GM23338 (cell line): ENCODE measurements at regions not wholly inside any gene's neighbourhood (a gene's known extent, or its start where the extent isn't known, plus 50 kb on each side); places are given as distances from the start of the nearest gene placed in this dataset.

Experiments
- ATAC-seq: fragments of 200-7000 bp; cut with Tn5 transposase; 3 replicates; pipeline ENCODE4 v1.9.1; 2020
- DNase-seq: peaks from one replicate; pipeline ENCODE4 v3.0.0-alpha.2; 2015; ENCODE audit warnings: low spot score
- H2AFZ ChIP-seq: fragments of 200-600 bp; sonication (generic); 2 replicates; pipeline ENCODE4 v1.8.0; 2016; ENCODE audit warnings: antibody characterized with exemption, mild to moderate bottlenecking, moderate library complexity
- H3F3A ChIP-seq: fragments of 200-600 bp; sonication (generic); replicated peaks from 2 replicates; pipeline ENCODE4 v1.8.0; 2017; ENCODE audit warnings: antibody characterized with exemption, mixed run types, low read depth
- H3K27ac ChIP-seq: fragments of 200-600 bp; sonication (generic); 2 replicates; pipeline ENCODE4 v1.6.1; 2016; ENCODE audit warnings: low read depth
- H3K27me3 ChIP-seq: fragments of 200-600 bp; sonication (generic); 2 replicates; pipeline ENCODE4 v1.8.0; 2016; ENCODE audit warnings: mild to moderate bottlenecking, mixed run types, moderate library complexity; ENCODE audit not compliant: insufficient read depth
- H3K36me3 ChIP-seq: fragments of 200-600 bp; sonication (generic); 2 replicates; pipeline ENCODE4 v1.8.0; 2016; ENCODE audit warnings: mild to moderate bottlenecking; ENCODE audit not compliant: insufficient read depth
- H3K4me1 ChIP-seq: fragments of 200-600 bp; sonication (generic); 2 replicates; pipeline ENCODE4 v1.8.0; 2016; ENCODE audit warnings: mild to moderate bottlenecking, moderate library complexity; ENCODE audit not compliant: insufficient read depth
- H3K4me2 ChIP-seq: fragments of 200-600 bp; sonication (generic); 2 replicates; pipeline ENCODE4 v1.7.1; 2017; ENCODE audit warnings: mixed run types
- H3K4me3 ChIP-seq: fragments of 200-600 bp; sonication (generic); 2 replicates; pipeline ENCODE4 v1.6.1; 2016; ENCODE audit warnings: mixed run types
- H3K79me2 ChIP-seq: fragments of 200-600 bp; sonication (generic); replicated peaks from 2 replicates; pipeline ENCODE4 v1.8.0; 2017; ENCODE audit warnings: mild to moderate bottlenecking; ENCODE audit not compliant: insufficient read depth
- H3K9me2 ChIP-seq: fragments of 200-600 bp; sonication (generic); 2 replicates; pipeline ENCODE4 v1.8.0; 2017; ENCODE audit not compliant: insufficient read depth
- H4K20me1 ChIP-seq: fragments of 200-600 bp; sonication (generic); replicated peaks from 2 replicates; pipeline ENCODE4 v1.8.0; 2017; ENCODE audit warnings: mild to moderate bottlenecking; ENCODE audit not compliant: insufficient read depth
- H3K27ac Mint-ChIP-seq: 2 replicates; pipeline ENCODE4 v1.8.0; 2020; ENCODE audit warnings: inconsistent platforms, mild to moderate bottlenecking, moderate library complexity, mixed read lengths
- H3K27me3 Mint-ChIP-seq: 3 replicates; pipeline ENCODE4 v1.8.0; 2022; ENCODE audit warnings: low read depth, mild to moderate bottlenecking, moderate library complexity, mixed read lengths, inconsistent platforms; ENCODE audit not compliant: insufficient read depth, poor library complexity
- H3K36me3 Mint-ChIP-seq: 3 replicates; pipeline ENCODE4 v1.8.0; 2021; ENCODE audit warnings: low read depth, mild to moderate bottlenecking, inconsistent platforms, moderate library complexity, mixed read lengths
- H3K4me1 Mint-ChIP-seq: 3 replicates; pipeline ENCODE4 v1.8.0; 2020; ENCODE audit warnings: mild to moderate bottlenecking, inconsistent platforms, mixed read lengths
- H3K4me3 Mint-ChIP-seq: 3 replicates; pipeline ENCODE4 v1.8.0; 2021; ENCODE audit warnings: moderate library complexity, mild to moderate bottlenecking, inconsistent platforms, mixed read lengths
- H3K9me3 Mint-ChIP-seq: 3 replicates; pipeline ENCODE4 v1.8.0; 2020; ENCODE audit warnings: moderate library complexity, mild to moderate bottlenecking, inconsistent platforms, mixed read lengths
- CREB1 ChIP-seq: fragments of 250-450 bp; sonication (Bioruptor Pico); IDR thresholded peaks from 2 replicates; pipeline ENCODE4 v1.5.0; 2020; ENCODE audit warnings: low read depth, mild to moderate bottlenecking, moderate library complexity
- JUNB ChIP-seq: IDR thresholded peaks from one replicate; pipeline ENCODE4 v1.6.1; 2016; ENCODE audit warnings: antibody characterized with exemption; ENCODE audit not compliant: unreplicated experiment
- NANOG ChIP-seq: IDR thresholded peaks from 2 replicates; pipeline ENCODE4 v1.6.1; 2016; ENCODE audit warnings: antibody characterized with exemption, borderline replicate concordance
- POLR2AphosphoS5 ChIP-seq: IDR thresholded peaks from 2 replicates; pipeline ENCODE4 v1.6.1; 2016; ENCODE audit warnings: antibody characterized with exemption, low read depth
- ZNF331 ChIP-seq: fragments of 250-450 bp; sonication (Bioruptor Pico); IDR thresholded peaks from 2 replicates; pipeline ENCODE4 v1.5.0; 2020; ENCODE audit warnings: low read depth, mild to moderate bottlenecking, moderate library complexity
- ZNF462 ChIP-seq: fragments of 250-450 bp; sonication (Bioruptor Pico); IDR thresholded peaks from 2 replicates; pipeline ENCODE4 v1.5.0; 2020; ENCODE audit warnings: mild to moderate bottlenecking, moderate library complexity
- TF ChIP-seq, protein P1 (sequence below): IDR thresholded peaks from 2 replicates; pipeline ENCODE4 v1.6.1; 2016; ENCODE audit warnings: antibody characterized with exemption

DNA sequence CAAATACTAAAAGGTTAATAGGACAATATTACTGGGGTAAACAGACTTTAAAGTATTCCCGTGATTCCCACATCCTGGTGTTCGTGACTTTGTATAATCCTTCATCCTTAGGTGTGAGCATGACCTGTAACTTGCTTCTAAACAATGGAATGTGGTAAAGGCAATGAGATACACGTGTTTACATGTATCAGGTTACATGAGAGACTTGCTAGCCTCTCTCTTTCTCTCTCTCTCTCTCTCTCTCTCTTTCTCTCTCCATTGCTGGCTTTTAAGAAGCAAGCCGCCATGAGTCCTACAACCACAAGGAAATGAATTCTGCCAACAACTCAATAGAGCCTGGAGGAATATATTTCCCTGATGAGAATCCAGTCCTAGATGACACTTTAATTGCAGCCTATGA lies 83.9 kb upstream of the LGSN start (continued):
- no peak for TF ChIP-seq ZNF462 (CRISPR knock-in tag)
- no peak for TF ChIP-seq ZNF331 (CRISPR knock-in tag)
- no peak for TF ChIP-seq POLR2AphosphoS5
- TF ChIP-seq JUNB = no peak

GRCh38 chr6:63410435-63411426 lies 90.9 kb upstream of the LGSN start:
- H3K27me3 Mint-ChIP-seq = no peaks in the 10 kb centered on the region
- ATAC-seq = no peak
- Histone ChIP-seq H4K20me1 (no peaks in the 10 kb centered on the region), H3K9me2 (no peaks in the 10 kb centered on the region), H3K4me2 (no peak overlapping the region), H3K27me3 (no peaks in the 10 kb centered on the region), H3K79me2 (no peaks in the 10 kb centered on the region), H3F3A (no peaks in the 10 kb centered on the region), H3K4me1 (no peaks in the 10 kb centered on the region), H3K36me3 (no peaks in the 10 kb centered on the region), H2AFZ (no peak overlapping the region), H3K27ac (no peak overlapping the region), H3K4me3 (no peak overlapping the region)
- H3K9me3 Mint-ChIP-seq = peaks cover 12% of the 10 kb centered on the region; the same call in 2 of the 3 replicates
- H3K4me1 Mint-ChIP-seq = no peaks in the 10 kb centered on the region
- DNase-seq = no peak
- H3K36me3 Mint-ChIP-seq = no peaks in the 10 kb centered on the region
- H3K4me3 Mint-ChIP-seq = no peak overlapping the region
- H3K27ac Mint-ChIP-seq = no peak overlapping the region
- TF ChIP-seq ZNF462 (CRISPR knock-in tag) (no peak), CREB1 (CRISPR knock-in tag) (no peak), NANOG (no peak)
- TF ChIP-seq, protein P1, sequence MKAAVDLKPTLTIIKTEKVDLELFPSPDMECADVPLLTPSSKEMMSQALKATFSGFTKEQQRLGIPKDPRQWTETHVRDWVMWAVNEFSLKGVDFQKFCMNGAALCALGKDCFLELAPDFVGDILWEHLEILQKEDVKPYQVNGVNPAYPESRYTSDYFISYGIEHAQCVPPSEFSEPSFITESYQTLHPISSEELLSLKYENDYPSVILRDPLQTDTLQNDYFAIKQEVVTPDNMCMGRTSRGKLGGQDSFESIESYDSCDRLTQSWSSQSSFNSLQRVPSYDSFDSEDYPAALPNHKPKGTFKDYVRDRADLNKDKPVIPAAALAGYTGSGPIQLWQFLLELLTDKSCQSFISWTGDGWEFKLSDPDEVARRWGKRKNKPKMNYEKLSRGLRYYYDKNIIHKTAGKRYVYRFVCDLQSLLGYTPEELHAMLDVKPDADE = no peak
